ENCODE measurements at regions not wholly inside any gene's neighbourhood (a gene's known extent, or its start where the extent isn't known, plus 50 kb on each side); places are given as distances from the start of the nearest gene placed in this dataset.

DNA sequence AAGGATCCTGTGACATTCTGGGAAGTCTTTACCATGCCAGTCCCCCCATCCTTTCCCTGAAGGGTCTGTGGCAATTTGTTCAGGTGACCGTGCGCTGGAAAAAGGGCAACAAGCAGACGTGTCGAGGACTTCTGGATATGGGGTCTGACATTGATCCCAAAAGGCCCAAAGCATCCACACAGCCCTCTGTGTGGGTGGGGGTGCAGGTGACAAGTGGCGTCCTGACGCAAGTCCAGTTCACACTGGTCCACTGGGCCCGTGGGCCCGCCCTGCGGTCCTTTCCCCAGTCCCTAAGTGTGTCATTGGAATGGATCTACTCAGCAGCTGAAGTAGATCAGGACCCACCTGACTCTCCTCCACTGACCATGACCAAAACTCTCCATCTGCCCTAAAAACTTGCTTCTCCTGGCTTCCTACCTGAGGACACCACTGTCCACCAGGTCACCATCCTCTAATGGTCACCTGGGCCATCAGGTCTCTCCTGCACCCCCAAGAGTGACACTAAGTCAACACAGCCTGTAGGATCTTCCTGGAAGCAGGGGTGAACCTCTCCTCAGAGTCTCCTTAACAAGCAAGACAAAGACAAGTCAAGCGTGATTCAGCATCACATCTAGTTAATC is 85.6 kb upstream of the SLC66A3 start:
- TF ChIP-seq, protein P1, sequence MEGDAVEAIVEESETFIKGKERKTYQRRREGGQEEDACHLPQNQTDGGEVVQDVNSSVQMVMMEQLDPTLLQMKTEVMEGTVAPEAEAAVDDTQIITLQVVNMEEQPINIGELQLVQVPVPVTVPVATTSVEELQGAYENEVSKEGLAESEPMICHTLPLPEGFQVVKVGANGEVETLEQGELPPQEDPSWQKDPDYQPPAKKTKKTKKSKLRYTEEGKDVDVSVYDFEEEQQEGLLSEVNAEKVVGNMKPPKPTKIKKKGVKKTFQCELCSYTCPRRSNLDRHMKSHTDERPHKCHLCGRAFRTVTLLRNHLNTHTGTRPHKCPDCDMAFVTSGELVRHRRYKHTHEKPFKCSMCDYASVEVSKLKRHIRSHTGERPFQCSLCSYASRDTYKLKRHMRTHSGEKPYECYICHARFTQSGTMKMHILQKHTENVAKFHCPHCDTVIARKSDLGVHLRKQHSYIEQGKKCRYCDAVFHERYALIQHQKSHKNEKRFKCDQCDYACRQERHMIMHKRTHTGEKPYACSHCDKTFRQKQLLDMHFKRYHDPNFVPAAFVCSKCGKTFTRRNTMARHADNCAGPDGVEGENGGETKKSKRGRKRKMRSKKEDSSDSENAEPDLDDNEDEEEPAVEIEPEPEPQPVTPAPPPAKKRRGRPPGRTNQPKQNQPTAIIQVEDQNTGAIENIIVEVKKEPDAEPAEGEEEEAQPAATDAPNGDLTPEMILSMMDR (IDR thresholded peaks at IDR 0.05): no peak
- no peak for TF ChIP-seq EZH2phosphoT487 (IDR thresholded peaks at IDR 0.05; ENCODE audit: borderline replicate concordance, low read depth)

All from SK-N-SH (cell line).